Esophagus muscularis mucosa (tissue), 3 donors: ENCODE measurements at regions not wholly inside any gene's neighbourhood (a gene's known extent, or its start where the extent isn't known, plus 50 kb on each side); places are given as distances from the start of the nearest gene placed in this dataset.

ENCODE experiments used
- CTCF ChIP-seq, 3 experiments: fragments of 200-600 bp in 2 of 3; fragments of 450-650 bp in 1 of 3; sonication (generic) in 2 of 3; IDR thresholded peaks; one replicate each; pipeline ENCODE4 v1.5.1; 2017 to 2019; ENCODE audit warnings: antibody characterized with exemption in 3 of 3, mild to moderate bottlenecking in 2 of 3, moderate library complexity in 1 of 3
- POLR2A ChIP-seq: fragments of 450-650 bp; IDR thresholded peaks from one replicate; pipeline ENCODE4 v1.6.1; 2017; ENCODE audit warnings: antibody characterized with exemption, moderate library complexity, mild to moderate bottlenecking, low read depth

- TF ChIP-seq POLR2A (no peak), CTCF (IDR thresholded peaks at IDR 0.05) (no peak)
Observed at GRCh38 chr12:47410862-47411261, 295.0 kb downstream of the RPAP3 start.
